NT2/D1 (cell line): ENCODE measurements at regions not wholly inside any gene's neighbourhood (a gene's known extent, or its start where the extent isn't known, plus 50 kb on each side); places are given as distances from the start of the nearest gene placed in this dataset.

ENCODE experiments used
- SUZ12 ChIP-seq: IDR thresholded peaks from 2 replicates; pipeline ENCODE4 v1.6.1; 2011; ENCODE audit not compliant: insufficient read length, insufficient read depth; ENCODE audit errors: extremely low read depth
- YY1 ChIP-seq: IDR thresholded peaks from 2 replicates; pipeline ENCODE4 v1.6.1; 2011; ENCODE audit not compliant: insufficient read length, insufficient read depth
- ZNF274 ChIP-seq: IDR thresholded peaks from 2 replicates; pipeline ENCODE4 v1.6.1; 2011; ENCODE audit warnings: mild to moderate bottlenecking, low read depth, low read length

- TF ChIP-seq ZNF274 (no peak), SUZ12 (no peak), YY1 (no peak)
Measured at GRCh38 chr12:38589306-38589632, 272.7 kb downstream of the ALG10B start.
